H1 (cell line): ENCODE measurements at regions not wholly inside any gene's neighbourhood (a gene's known extent, or its start where the extent isn't known, plus 50 kb on each side); places are given as distances from the start of the nearest gene placed in this dataset.

Source experiments
- CTCF ChIA-PET: fragments of 300-600 bp; sonication (Branson Sonifier 250); formaldehyde crosslinking; loops from one replicate; lab custom pipeline; 2021; ENCODE audit not compliant: partially characterized antibody; lab: Charles Lee
- POLR2A ChIA-PET: fragments of 300-600 bp; sonication (Branson Sonifier 250); formaldehyde crosslinking; loops from one replicate; lab custom pipeline; 2021; ENCODE audit warnings: inconsistent platforms; ENCODE audit not compliant: partially characterized antibody; lab: Charles Lee
- DNase-seq, 2 experiments: peaks; one replicate each; pipeline versions ENCODE4 v3.0.0 to v3.0.0-alpha.2; 2010 to 2022; ENCODE audit warnings: low spot score in 2 of 2, low read depth in 1 of 2, mixed read lengths in 1 of 2
- FAIRE-seq: peaks from 2 replicates; lab custom pipeline; 2011; peaks lifted over from hg19 to GRCh38; lab: Jason Lieb, UNC
- H2AFZ ChIP-seq: 2 replicates; pipeline ENCODE4 v1.8.1; 2012; ENCODE audit warnings: low read length, inconsistent platforms
- H2AK5ac ChIP-seq: 2 replicates; pipeline ENCODE4 v1.6.1; 2013; ENCODE audit warnings: low read depth, low read length
- H2BK120ac ChIP-seq: replicated peaks from 2 replicates; pipeline ENCODE3; 2013; ENCODE audit warnings: low read depth, low read length, inconsistent platforms
- H2BK12ac ChIP-seq: 2 replicates; pipeline ENCODE4 v1.6.1; 2013; ENCODE audit warnings: low read depth, low read length
- H2BK15ac ChIP-seq: 2 replicates; pipeline ENCODE4 v1.6.1; 2013; ENCODE audit warnings: low read length
- H2BK20ac ChIP-seq: 2 replicates; pipeline ENCODE4 v1.6.1; 2013; ENCODE audit warnings: low read length
- H2BK5ac ChIP-seq: 2 replicates; pipeline ENCODE4 v1.6.1; 2013; ENCODE audit warnings: low read depth, low read length
- H3K14ac ChIP-seq: 2 replicates; pipeline ENCODE4 v1.6.1; 2013; ENCODE audit warnings: inconsistent platforms; ENCODE audit not compliant: insufficient read length
- H3K18ac ChIP-seq: 2 replicates; pipeline ENCODE4 v1.6.1; 2013; ENCODE audit warnings: low read length; ENCODE audit errors: extremely low read depth
- H3K23ac ChIP-seq: 2 replicates; pipeline ENCODE4 v1.6.1; 2013; ENCODE audit warnings: inconsistent platforms; ENCODE audit not compliant: insufficient read length
- H3K23me2 ChIP-seq: 2 replicates; pipeline ENCODE4 v1.6.1; 2013; ENCODE audit warnings: low read depth, low read length
- H3K27ac ChIP-seq: 2 replicates; pipeline ENCODE4 v1.6.1; 2011; ENCODE audit warnings: low read depth, low read length, inconsistent platforms
- H3K27me3 ChIP-seq, 4 experiments: replicated peaks in 1 of 4; 1 replicate in 1 of 4; 2 replicates in 3 of 4; pipeline versions ENCODE4 v1.6.1 to v1.8.1; 2011 to 2013; ENCODE audit warnings: low read length in 3 of 4, mild to moderate bottlenecking in 3 of 4, inconsistent platforms in 2 of 4, mixed read lengths in 2 of 4, moderate library complexity in 1 of 4; ENCODE audit not compliant: control insufficient read depth in 3 of 4, insufficient read depth in 3 of 4; ENCODE audit errors: extremely low read depth in 1 of 4
- H3K36me3 ChIP-seq, 4 experiments: 2 replicates each; pipeline versions ENCODE4 v1.6.1 to v1.8.1; 2011 to 2013; ENCODE audit warnings: mild to moderate bottlenecking in 4 of 4, low read length in 3 of 4, moderate library complexity in 2 of 4, control low read depth in 1 of 4, inconsistent platforms in 1 of 4; ENCODE audit not compliant: insufficient read depth in 4 of 4, control insufficient read depth in 2 of 4
- H3K4ac ChIP-seq: replicated peaks from 2 replicates; pipeline ENCODE3; 2013; ENCODE audit warnings: low read length, low read depth, mixed read lengths, inconsistent platforms; ENCODE audit not compliant: insufficient read length
- H3K4me1 ChIP-seq, 4 experiments: replicated peaks in 1 of 4; 1 replicate in 1 of 4; 2 replicates in 3 of 4; pipeline versions ENCODE4 v1.6.1 to v1.8.1; 2011 to 2013; ENCODE audit warnings: low read length in 3 of 4, inconsistent platforms in 2 of 4, mixed read lengths in 1 of 4; ENCODE audit not compliant: insufficient read depth in 4 of 4, control insufficient read depth in 3 of 4
- H3K4me2 ChIP-seq, 2 experiments: 2 replicates each; pipeline versions ENCODE4 v1.6.1 to v1.8.1; 2011 to 2013; ENCODE audit warnings: low read depth in 2 of 2, low read length in 2 of 2, control low read depth in 1 of 2, inconsistent platforms in 1 of 2, mild to moderate bottlenecking in 1 of 2; ENCODE audit not compliant: insufficient read depth in 1 of 2
- H3K4me3 ChIP-seq, 4 experiments: fragments of 200-600, 300-600 bp in 1 of 4; sonication (generic), shearing (Covaris generic), sonication (Bioruptor Twin) in 1 of 4; 2 replicates each; pipeline versions ENCODE4 v1.5.1 to v1.8.1; 2011 to 2016; ENCODE audit warnings: low read length in 4 of 4, low read depth in 3 of 4, control low read depth in 2 of 4, inconsistent platforms in 2 of 4, mild to moderate bottlenecking in 2 of 4, mixed read lengths in 1 of 4, moderate library complexity in 1 of 4; ENCODE audit not compliant: insufficient read depth in 2 of 4; ENCODE audit errors: extremely low read depth in 1 of 4
- H3K56ac ChIP-seq: replicated peaks from 2 replicates; pipeline ENCODE3; 2013; ENCODE audit warnings: low read depth, mild to moderate bottlenecking, mixed read lengths, low read length, inconsistent platforms; ENCODE audit not compliant: insufficient read length
- H3K79me1 ChIP-seq: 2 replicates; pipeline ENCODE4 v1.6.1; 2013; ENCODE audit warnings: low read depth, low read length, control low read depth
- H3K79me2 ChIP-seq, 2 experiments: 2 replicates each; pipeline versions ENCODE4 v1.6.1 to v1.8.1; 2012 to 2013; ENCODE audit warnings: low read length in 2 of 2, mild to moderate bottlenecking in 2 of 2, inconsistent platforms in 1 of 2; ENCODE audit not compliant: insufficient read depth in 2 of 2, control insufficient read depth in 1 of 2
- H3K9ac ChIP-seq, 4 experiments: replicated peaks in 1 of 4; 1 replicate in 1 of 4; 2 replicates in 3 of 4; pipeline versions ENCODE4 v1.6.1 to v1.8.1; 2011 to 2013; ENCODE audit warnings: low read depth in 3 of 4, low read length in 3 of 4, control low read depth in 2 of 4, mild to moderate bottlenecking in 2 of 4, moderate library complexity in 2 of 4, inconsistent platforms in 1 of 4; ENCODE audit errors: extremely low read depth in 1 of 4
- H3K9me3 ChIP-seq, 2 experiments: 2 replicates each; pipeline versions ENCODE4 v1.6.1 to v1.8.1; 2012 to 2013; ENCODE audit warnings: mild to moderate bottlenecking in 2 of 2, moderate library complexity in 2 of 2, control low read depth in 1 of 2, inconsistent platforms in 1 of 2, low read depth in 1 of 2, low read length in 1 of 2, mixed read lengths in 1 of 2; ENCODE audit not compliant: insufficient read depth in 2 of 2
- H4K20me1 ChIP-seq, 2 experiments: replicated peaks in 1 of 2; 2 replicates each; pipeline versions ENCODE3 to v1.8.1; 2011 to 2013; ENCODE audit warnings: inconsistent platforms in 2 of 2, low read length in 2 of 2, mild to moderate bottlenecking in 1 of 2; ENCODE audit not compliant: insufficient read depth in 2 of 2, control insufficient read depth in 1 of 2
- H4K5ac ChIP-seq: 2 replicates; pipeline ENCODE4 v1.6.1; 2013; ENCODE audit warnings: low read length, low read depth, mixed read lengths, inconsistent platforms; ENCODE audit not compliant: insufficient read length
- H4K8ac ChIP-seq: 2 replicates; pipeline ENCODE4 v1.8.0; 2013; ENCODE audit warnings: mild to moderate bottlenecking, moderate library complexity, low read length, inconsistent platforms; ENCODE audit not compliant: insufficient read depth; ENCODE audit errors: extremely low read depth
- H4K91ac ChIP-seq: replicated peaks from 2 replicates; pipeline ENCODE3; 2013; ENCODE audit warnings: low read length, mixed read lengths, inconsistent platforms; ENCODE audit not compliant: insufficient read length
- ASH2L ChIP-seq: fragments of 200-600, 300-600 bp; sonication (generic); IDR thresholded peaks from one replicate; pipeline ENCODE4 v1.7.1; 2017; ENCODE audit warnings: low read length
- BRCA1 ChIP-seq: IDR thresholded peaks from 2 replicates; pipeline ENCODE4 v1.6.1; 2012; ENCODE audit warnings: low read depth, low read length, improper control_type of control experiment
- CREB1 ChIP-seq: IDR thresholded peaks from 2 replicates; pipeline ENCODE4 v1.6.1; 2012; ENCODE audit warnings: inconsistent platforms
- EZH2 ChIP-seq: fragments of 200-600 bp; sonication (generic); IDR thresholded peaks from 2 replicates; pipeline ENCODE4 v1.7.1; 2012; ENCODE audit warnings: low read depth, mild to moderate bottlenecking, moderate library complexity, low read length, inconsistent platforms; ENCODE audit not compliant: severe bottlenecking
- FOSL1 ChIP-seq: IDR thresholded peaks from 2 replicates; pipeline ENCODE4 v1.6.1; 2011; ENCODE audit warnings: mild to moderate bottlenecking, low read depth, low read length, moderate library complexity; ENCODE audit not compliant: insufficient read depth
- MAX ChIP-seq: IDR thresholded peaks from 2 replicates; pipeline ENCODE4 v1.6.1; 2012; ENCODE audit warnings: inconsistent platforms
- NANOG ChIP-seq: IDR thresholded peaks from 2 replicates; pipeline ENCODE4 v1.6.1; 2011; ENCODE audit warnings: low read length, low read depth, mild to moderate bottlenecking, inconsistent platforms; ENCODE audit not compliant: insufficient read depth, poor library complexity, severe bottlenecking
- POLR2AphosphoS5 ChIP-seq: IDR thresholded peaks from 2 replicates; pipeline ENCODE4 v1.6.1; 2011; ENCODE audit warnings: low read depth, low read length
- POU5F1 ChIP-seq: IDR thresholded peaks from 2 replicates; pipeline ENCODE4 v1.6.1; 2011; ENCODE audit warnings: low read depth, mild to moderate bottlenecking, low read length, moderate library complexity
- RFX5 ChIP-seq: IDR thresholded peaks from 2 replicates; pipeline ENCODE4 v1.6.1; 2011; ENCODE audit warnings: low read depth, low read length, improper control_type of control experiment, borderline replicate concordance
- SAP30 ChIP-seq: fragments of 300-600 bp; sonication (generic); IDR thresholded peaks from 2 replicates; pipeline ENCODE4 v1.7.1; 2012; ENCODE audit warnings: low read length, moderate library complexity, mild to moderate bottlenecking, inconsistent platforms; ENCODE audit not compliant: insufficient read depth, insufficient replicate concordance
- SP2 ChIP-seq: IDR thresholded peaks from 2 replicates; pipeline ENCODE4 v1.6.1; 2012; ENCODE audit warnings: mild to moderate bottlenecking, low read length, inconsistent platforms
- TAF1 ChIP-seq: IDR thresholded peaks from 2 replicates; pipeline ENCODE4 v1.6.1; 2011; ENCODE audit warnings: mild to moderate bottlenecking, low read depth, low read length
- WGBS, 2 experiments: shearing (Covaris generic) in 1 of 2; methylation state at CpG; one replicate each; pipeline versions ENCODE4 v1.1.6 to v1.1.7; 2013 to 2015; ENCODE audit warnings: low lambda C conversion rate in 2 of 2, mixed read lengths in 2 of 2, inconsistent platforms in 1 of 2, low coverage in 1 of 2, missing lambda C conversion rate in 1 of 2; ENCODE audit not compliant: insufficient replicate concordance in 2 of 2, insufficient coverage in 1 of 2, insufficient read length in 1 of 2; ENCODE audit errors: extremely low coverage in 1 of 2, missing lambda C conversion rate in 1 of 2; 5-methylcytosine and 5-hydroxymethylcytosine counted together

- 94% methylated on average over 9 of the region's 9 CpGs; no CpG with 5 or more reads in 1 of the 2 experiments for WGBS, 2 experiments
- Histone ChIP-seq H4K8ac (no peak overlapping the region), H4K20me1 (no peaks in the 10 kb centered on the region), H4K91ac (no peak overlapping the region), H3K36me3 (no peaks in the 10 kb centered on the region), H2BK12ac (no peak overlapping the region), H3K23ac (no peak overlapping the region), H3K4me3 (no peak overlapping the region), H4K5ac (no peak overlapping the region), H3K4ac (no peak overlapping the region), H3K14ac (no peak overlapping the region), H3K18ac (no peak overlapping the region), H2BK120ac (no peak overlapping the region), H2BK15ac (no peak overlapping the region), H3K79me1 (no peaks in the 10 kb centered on the region), H3K27ac (no peak overlapping the region), H3K79me2 (no peaks in the 10 kb centered on the region), H2AK5ac (no peak overlapping the region), H3K4me1 (no peaks in the 10 kb centered on the region)
- DNase-seq (no peak), FAIRE-seq (no peak)
- ChIA-PET POLR2A (no interaction called here), CTCF (interaction anchor here (0.6 to 1.5 kb wide), 10 partner anchors 7 to 306 kb away, joined by 3 to 4 read pairs (median 3); no protein-coding TSS in a partner anchor)
- TF ChIP-seq MAX = no peak
- no peak for TF ChIP-seq RFX5
- no peak for TF ChIP-seq SP2
- TF ChIP-seq SAP30 = no peak
- TF ChIP-seq FOSL1 = no peak
- TF ChIP-seq CREB1 = no peak
- TF ChIP-seq BRCA1 = no peak
- no peak for TF ChIP-seq POLR2AphosphoS5
- TF ChIP-seq NANOG = no peak
- TF ChIP-seq EZH2 = no peak
- no peak for TF ChIP-seq TAF1
- no peak for TF ChIP-seq POU5F1
- TF ChIP-seq ASH2L = no peak
- TF ChIP-seq, all 59 proteins: peak for 0
- Histone ChIP-seq H3K9me3 (no peaks in the 10 kb centered on the region), H3K23me2 (no peaks in the 10 kb centered on the region), H2AFZ (peak overlapping the region; percentile 49), H3K27me3 (no peaks in the 10 kb centered on the region), H3K56ac (no peak overlapping the region), H3K4me2 (no peak overlapping the region), H2BK5ac (no peak overlapping the region), H3K9ac (no peak overlapping the region), H2BK20ac (no peak overlapping the region)
Measured at GRCh38 chr11:105458071-105458470, 151.8 kb upstream of the GRIA4 start.
